Activated CD4-positive, alpha-beta T cell treated with anti-CD3 and anti-CD28 coated beads, Interleukin-2, amount 50 U/mL, for 1 hour (primary cell): ENCODE measurements at regions not wholly inside any gene's neighbourhood (a gene's known extent, or its start where the extent isn't known, plus 50 kb on each side); places are given as distances from the start of the nearest gene placed in this dataset.

Source experiments
- DNase-seq: peaks from one replicate; pipeline ENCODE4 v3.0.0-alpha.2; 2020

DNA sequence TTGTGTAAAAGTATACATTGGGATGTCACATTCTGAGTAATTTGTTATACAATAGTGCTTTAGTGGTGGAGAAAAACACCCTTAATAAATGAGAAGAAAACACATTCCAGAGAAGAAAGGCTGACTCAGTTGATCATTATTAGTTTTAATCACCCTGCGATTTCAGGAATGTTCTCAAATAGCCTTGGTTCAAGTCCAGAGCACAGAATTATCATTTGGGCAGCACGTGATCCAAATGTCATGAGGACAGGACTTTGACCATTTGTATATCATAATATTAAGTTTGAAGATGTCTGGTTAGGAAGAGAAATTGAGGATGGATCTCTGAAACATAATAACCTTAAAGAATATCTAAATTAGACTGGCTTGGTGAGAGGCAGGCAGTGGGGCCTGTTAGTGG is 1434.3 kb upstream of the TENM3 start:
- DNase-seq = no peak

GRCh38 chr4:180809439-180809838 is 1433.8 kb upstream of the TENM3 start:
- no peak for DNase-seq

DNA sequence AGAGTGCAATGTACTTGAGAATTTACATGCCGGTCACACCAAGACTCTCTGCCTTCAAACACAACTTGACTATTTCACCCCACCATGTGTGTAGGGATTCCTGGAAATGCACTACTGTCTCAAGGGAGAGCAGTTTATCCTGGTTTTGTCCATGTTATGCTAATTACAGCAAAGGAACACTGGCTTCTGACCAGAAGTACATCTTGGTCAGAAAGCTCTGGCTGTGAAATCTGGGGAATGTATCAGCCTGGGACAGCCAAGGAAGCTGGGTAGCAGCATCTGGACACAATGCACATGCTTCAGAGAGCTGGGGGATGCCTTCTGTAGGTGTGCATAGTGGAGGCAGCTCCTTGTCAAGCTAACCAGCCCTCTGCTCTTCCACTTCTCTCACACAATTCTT is 1432.6 kb upstream of the TENM3 start:
- DNase-seq = no peak

DNA sequence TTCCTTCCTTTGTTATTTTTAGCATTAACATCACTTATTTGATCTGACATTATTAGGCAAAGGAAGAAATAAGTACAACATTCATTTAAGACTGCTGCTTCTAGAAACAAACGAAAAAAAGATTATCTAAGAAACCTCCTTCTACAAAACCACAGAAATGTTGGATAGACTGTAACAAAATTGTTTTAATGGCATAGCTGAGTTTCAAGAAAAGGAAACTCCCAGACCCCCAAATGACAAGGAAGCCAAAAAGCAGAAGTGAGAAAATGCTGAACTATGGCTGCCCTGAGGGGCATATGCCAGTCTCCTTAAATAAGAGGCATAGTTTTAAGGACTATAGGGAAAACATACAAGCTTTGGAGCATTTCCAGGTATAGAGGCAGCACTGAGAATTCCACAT is 1431.6 kb upstream of the TENM3 start:
- DNase-seq = no peak

- DNase-seq = no peak
Measured at GRCh38 chr4:180812783-180813182, 1430.4 kb upstream of the TENM3 start.

DNA sequence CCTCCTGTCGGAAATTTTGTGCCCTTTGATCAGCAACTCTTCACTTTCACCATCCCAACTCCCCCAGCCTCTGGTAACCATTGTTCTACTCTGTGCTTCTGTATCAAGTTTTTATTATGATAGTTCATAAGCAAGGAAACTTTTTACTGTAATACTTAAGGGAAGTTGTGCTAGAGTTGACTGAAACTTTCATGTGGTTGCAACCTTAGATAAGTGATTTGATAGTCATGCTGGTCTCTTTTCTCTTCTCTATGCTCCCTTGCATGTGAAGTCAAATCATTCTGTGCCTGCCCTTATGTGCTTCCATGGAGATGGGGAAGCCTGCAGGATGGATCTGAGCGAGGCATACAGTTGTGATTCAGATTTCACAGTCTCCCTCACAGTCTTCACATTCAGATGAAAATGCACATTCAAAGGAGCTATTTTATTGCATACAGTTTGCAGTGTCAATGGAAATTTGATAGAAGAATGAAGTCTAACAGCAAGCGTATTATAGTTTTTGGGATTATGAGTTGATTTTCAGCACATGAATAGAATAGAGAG is 1428.3 kb upstream of the TENM3 start:
- no peak for DNase-seq

DNA sequence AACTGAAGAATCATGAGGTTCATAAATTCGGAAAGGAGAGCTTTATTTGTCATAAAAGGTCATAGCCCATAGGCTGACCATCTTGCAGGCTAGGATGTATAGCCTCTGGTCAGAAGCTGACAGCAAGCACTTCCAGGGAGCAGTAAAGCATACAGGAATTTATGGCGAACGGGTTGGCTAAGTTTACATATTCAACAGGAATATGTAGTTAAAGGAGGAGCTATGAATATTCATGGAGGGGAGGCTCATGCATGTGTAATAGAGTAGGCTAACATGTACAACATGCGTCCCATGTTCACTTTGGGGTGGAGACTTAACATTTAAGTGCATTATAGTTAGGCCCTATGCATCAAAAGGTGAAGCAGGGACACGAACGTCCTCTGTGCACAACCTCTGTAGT is 1425.7 kb upstream of the TENM3 start:
- DNase-seq = no peak

- no peak for DNase-seq
Measured at GRCh38 chr4:180823108-180823507, 1420.1 kb upstream of the TENM3 start.

DNA sequence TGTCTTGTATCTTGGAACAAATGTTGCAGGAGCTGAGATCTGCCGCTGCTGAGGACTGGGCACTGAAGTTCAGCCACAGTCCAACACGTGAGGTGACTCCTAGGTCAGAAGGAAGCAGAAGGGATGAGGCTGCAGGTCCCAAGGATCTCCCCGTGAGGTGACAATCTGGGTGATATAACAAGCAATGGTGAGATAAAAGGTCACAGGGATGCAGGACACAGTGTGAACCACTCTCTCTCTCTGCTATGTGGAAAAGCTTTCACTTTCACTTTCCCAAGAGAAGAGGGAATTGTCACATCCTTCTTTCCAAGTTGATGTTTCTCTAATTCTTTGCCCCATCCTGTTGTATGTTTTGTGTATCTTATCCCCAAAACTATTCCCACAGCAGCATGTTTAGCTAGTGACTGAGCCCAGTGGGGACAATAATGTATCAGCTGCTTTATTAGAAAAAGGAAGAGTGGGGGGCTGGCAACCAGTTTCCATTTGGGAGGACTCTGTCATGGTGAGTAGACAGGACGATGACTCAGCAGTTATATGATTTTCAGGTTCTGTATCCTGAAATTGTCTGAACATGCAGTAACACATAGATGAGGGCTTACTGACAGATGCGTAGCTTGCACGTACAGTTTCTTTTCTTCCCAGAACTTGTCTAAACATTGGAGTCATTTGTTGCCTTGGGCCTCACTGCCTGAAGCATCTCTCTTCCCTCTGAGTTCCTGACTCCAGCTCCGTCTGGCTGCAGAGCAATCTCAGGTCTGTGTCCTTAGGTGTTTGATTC is 1415.8 kb upstream of the TENM3 start:
- DNase-seq = no peak

DNA sequence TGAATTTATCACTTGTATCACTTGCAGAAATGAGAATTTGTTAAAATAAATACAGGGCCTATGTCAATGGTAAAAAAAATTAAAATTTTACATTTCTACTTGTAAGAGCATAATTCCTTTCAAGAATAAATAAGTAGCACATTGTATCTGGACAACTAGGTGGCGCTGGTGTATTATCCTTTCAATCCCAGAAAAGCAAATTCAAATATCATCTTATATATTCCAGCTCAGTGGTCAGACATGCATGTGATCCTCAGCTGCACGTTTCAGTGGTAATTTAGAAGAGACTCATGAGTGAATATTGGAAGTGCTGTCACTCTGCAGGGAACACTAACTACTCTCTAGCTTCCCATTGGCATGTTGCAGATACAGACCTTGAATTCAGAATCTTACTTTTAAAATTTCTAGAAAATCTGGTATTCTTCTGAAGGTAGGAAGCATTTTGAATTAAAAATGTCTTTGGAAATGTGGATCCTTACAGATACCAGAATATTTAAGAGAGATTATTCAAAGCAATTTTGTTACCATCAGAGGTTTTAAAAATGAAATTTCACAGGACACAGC is 1414.7 kb upstream of the TENM3 start:
- DNase-seq = no peak

GRCh38 chr4:180832073-180832472 is 1411.1 kb upstream of the TENM3 start:
- no peak for DNase-seq

GRCh38 chr4:180840142-180840541 is 1403.1 kb upstream of the TENM3 start:
- no peak for DNase-seq

DNA sequence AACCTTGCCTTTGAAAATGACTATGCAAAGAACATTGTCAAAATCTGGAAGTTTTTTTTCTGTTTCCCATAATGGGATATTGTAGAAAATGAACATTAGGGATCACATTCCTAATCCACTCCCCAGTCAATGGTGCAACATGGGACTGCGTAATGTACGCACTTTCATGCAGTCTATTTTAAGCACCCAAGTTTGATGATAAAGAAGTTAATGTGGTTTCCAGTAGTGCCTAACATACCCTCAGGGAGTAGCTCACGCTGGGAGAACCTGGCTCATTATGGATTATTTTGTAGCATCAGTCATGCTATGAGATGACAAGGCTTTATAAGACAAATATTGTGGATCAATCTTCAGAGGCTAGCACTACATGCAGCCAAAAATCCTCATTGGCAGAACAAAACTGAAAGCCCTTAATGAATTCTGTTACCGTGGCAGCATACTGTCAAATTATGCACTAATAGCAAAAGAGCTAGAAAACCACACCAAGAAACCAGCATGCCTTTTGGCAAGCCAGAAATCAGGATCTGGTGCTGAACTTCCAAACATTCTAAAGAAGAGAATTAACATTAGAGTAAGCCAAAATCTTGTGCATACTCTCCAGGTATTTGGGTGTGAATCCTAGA is 1392.8 kb upstream of the TENM3 start:
- DNase-seq = no peak

GRCh38 chr4:180852738-180853137 is 1390.5 kb upstream of the TENM3 start:
- no peak for DNase-seq

DNA sequence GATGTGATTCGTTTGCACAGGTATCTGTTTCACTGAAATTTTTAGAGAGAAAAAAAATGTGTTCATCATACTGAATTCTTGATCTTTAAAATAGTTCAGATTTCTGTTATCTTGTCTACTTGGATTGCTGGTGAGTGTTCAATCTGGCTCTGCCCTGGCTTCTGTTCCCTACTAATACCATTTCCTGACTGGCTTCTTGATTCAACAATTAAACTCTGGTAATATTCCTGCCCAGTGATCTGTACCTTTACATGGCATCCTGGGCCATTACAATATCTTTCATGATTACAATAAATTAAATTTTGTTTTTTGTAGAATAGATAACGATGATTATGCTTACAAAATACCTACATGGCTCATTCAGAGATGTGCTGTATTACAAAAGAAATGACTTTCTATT is 1388.0 kb upstream of the TENM3 start:
- DNase-seq = no peak

DNA sequence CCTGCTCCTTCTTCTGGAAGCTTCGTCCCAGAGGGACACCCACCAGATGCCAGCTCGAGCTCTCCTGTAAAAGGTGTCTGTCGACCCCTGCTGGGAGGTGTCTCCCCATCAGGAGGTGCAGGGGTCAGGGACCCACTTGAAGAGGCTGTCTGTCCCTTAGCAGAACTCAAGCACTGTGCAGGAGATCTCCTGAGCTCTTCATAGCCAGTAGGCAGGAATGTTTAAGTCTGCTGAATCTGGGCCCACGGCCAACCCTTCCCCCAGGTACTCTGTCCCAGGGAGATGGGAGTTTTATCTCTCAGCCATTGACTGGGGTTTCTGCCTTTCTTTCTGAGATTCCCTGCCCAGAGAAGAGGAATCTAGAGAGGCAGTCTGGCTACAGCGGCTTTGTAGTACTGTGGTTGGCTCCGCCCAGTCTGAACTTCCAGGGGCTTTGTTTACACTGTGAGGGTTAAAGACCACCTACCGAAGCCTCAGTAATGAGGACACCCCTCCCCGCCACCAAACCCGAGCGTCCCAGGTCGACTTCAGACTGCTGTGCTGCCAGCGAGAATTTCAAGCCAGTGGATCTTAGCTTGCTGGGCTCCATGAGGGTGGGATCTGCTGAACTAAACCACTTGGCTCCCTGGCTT is 1383.0 kb upstream of the TENM3 start:
- DNase-seq = no peak

DNA sequence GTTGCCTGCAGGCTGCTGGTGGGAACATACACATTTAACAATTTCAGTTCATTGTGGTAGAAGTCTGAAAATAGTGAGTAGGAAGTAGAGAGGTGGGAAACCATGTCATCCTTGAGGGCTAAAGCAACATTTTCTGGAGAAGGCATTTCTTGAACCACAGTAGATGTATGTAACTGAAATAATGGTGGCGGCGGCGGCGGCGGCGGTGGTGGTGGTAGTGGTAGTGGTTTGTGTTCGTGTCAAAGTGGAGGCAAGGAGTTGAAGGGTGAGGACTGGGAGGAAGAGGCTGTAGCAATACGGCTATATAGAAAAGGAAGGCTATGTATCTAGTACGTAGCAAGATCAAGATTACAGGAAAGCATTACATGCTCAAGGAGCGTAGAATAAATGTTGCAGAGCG is 1381.6 kb upstream of the TENM3 start:
- no peak for DNase-seq

GRCh38 chr4:180866933-180867643 is 1376.1 kb upstream of the TENM3 start:
- no peak for DNase-seq

DNA sequence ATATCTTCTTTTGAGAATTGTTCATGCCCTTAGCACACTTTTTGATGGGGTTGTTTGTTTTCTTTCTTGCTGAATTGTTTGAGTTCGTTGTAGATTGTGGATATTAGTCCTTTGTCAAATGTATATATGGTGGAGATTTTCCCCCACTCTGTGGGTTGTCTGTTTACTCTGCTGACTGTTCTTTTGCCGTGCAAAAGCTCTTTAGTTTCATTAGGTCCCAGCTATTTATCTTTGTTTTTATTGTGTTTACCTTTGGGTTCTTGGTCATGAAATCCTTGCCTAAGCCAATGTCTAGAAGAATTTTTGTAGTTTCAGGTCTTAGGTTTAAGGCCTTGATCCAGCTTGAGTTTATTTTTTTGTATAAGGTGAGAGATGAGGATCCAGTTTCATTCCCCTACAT is 1372.6 kb upstream of the TENM3 start:
- no peak for DNase-seq

- DNase-seq = no peak
Measured at GRCh38 chr4:180898305-180898704, 1344.9 kb upstream of the TENM3 start.

DNA sequence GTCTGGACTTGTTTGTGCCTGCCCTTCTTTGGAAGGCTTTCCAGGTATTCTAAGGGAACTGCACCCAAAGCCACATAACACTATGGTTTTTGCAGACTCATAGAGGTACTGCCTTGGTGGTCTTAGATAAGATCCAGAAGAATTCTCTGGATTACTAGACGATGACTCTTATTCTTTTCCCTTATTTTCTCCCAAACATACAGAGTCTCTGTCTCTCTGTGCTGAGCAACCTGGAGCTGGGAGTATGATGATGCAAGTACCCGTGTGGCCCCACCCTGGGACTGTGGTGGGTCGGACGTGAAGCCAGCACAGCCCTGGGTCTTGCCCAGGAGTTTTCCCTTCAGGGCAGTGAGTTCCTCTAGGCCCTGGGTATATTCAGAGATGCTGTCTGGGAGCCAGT is 1342.4 kb upstream of the TENM3 start:
- DNase-seq = no peak

GRCh38 chr4:180909279-180909678 is 1333.9 kb upstream of the TENM3 start:
- DNase-seq = no peak

DNA sequence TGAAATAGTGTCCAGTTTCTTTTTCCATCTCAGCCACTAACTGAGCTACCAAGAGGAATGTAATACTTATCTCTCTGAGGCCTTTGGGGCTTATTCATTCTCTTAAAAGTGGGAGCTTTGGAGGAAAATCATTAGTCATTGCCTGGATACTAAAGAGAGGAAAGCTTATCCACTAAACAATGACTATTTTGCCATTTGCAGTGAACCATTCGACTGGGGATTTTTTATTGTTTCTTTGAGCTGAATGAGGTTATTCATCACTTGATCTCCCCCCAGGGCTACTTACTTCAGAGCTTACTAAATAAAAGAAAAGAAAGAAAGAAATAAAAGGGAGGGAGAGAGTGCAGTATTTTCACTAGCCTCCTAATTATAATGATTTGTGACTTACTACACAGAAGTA is 1329.5 kb upstream of the TENM3 start:
- DNase-seq = no peak
